NB4 (cell line): ENCODE measurements at regions not wholly inside any gene's neighbourhood (a gene's known extent, or its start where the extent isn't known, plus 50 kb on each side); places are given as distances from the start of the nearest gene placed in this dataset.

ENCODE experiments used
- DNase-seq: peaks from one replicate; pipeline ENCODE4 v3.0.0; 2010; ENCODE audit warnings: low read depth
- H3K4me3 ChIP-seq: one replicate; pipeline ENCODE4 v1.5.1; 2011; ENCODE audit warnings: mild to moderate bottlenecking, low read depth, low read length, moderate library complexity
- CTCF ChIP-seq: IDR thresholded peaks from one replicate; pipeline ENCODE4 v1.5.1; 2012; ENCODE audit warnings: low read depth, low read length
- MAX ChIP-seq: IDR thresholded peaks from 2 replicates; pipeline ENCODE4 v1.6.1; 2011; ENCODE audit warnings: low read depth, low read length
- MYC ChIP-seq: IDR thresholded peaks from 2 replicates; pipeline ENCODE4 v1.6.1; 2011; ENCODE audit warnings: low read depth, low read length
- POLR2A ChIP-seq: IDR thresholded peaks from 2 replicates; pipeline ENCODE4 v1.6.1; 2011; ENCODE audit warnings: mild to moderate bottlenecking; ENCODE audit not compliant: insufficient read length; ENCODE audit errors: extremely low read depth

- no peak overlapping the region for H3K4me3 ChIP-seq
- TF ChIP-seq MAX (no peak), POLR2A (no peak), MYC (no peak), CTCF (no peak)
- no peak for DNase-seq
Measured at GRCh38 chr9:79383096-79383495, 188.7 kb upstream of the TLE4 start.

GRCh38 chr9:79384091-79384490, 187.7 kb upstream of the TLE4 start:
- TF ChIP-seq MYC (no peak), CTCF (no peak), POLR2A (no peak), MAX (no peak)
- no peak overlapping the region for H3K4me3 ChIP-seq
- no peak for DNase-seq

GRCh38 chr9:79384501-79384900, 187.3 kb upstream of the TLE4 start:
- no peak for DNase-seq
- no peak overlapping the region for H3K4me3 ChIP-seq

GRCh38 chr9:79387101-79387835, 184.5 kb upstream of the TLE4 start:
- TF ChIP-seq MYC (no peak), POLR2A (no peak), CTCF (no peak), MAX (no peak)
- no peak for DNase-seq
- no peak overlapping the region for H3K4me3 ChIP-seq

More at GRCh38 chr9:79384501-79384900, 187.3 kb upstream of the TLE4 start:
- TF ChIP-seq MYC, result no peak
- TF ChIP-seq CTCF, result no peak
- TF ChIP-seq MAX, result no peak
- no peak for TF ChIP-seq POLR2A

- no peak for DNase-seq
- TF ChIP-seq CTCF (no peak), MYC (no peak), POLR2A (no peak), MAX (no peak)
- no peak overlapping the region for H3K4me3 ChIP-seq
Measured at GRCh38 chr9:79390077-79390698, 181.6 kb upstream of the TLE4 start.
